Activated CD4-positive, alpha-beta memory T cell treated with anti-CD3 and anti-CD28 coated beads for 36 hours (primary cell): ENCODE measurements at regions not wholly inside any gene's neighbourhood (a gene's known extent, or its start where the extent isn't known, plus 50 kb on each side); places are given as distances from the start of the nearest gene placed in this dataset.

Experiments used
- CTCF ChIA-PET: fragments of 350-600 bp; sonication (Branson Sonifier 250); formaldehyde crosslinking; loops from one replicate; lab custom pipeline; 2021; ENCODE audit warnings: antibody characterized with exemption, inconsistent platforms; lab: Charles Lee
- POLR2A ChIA-PET: fragments of 350-600 bp; sonication (Branson Sonifier 250); formaldehyde crosslinking; loops from one replicate; lab custom pipeline; 2021; ENCODE audit warnings: antibody characterized with exemption; lab: Charles Lee
- DNase-seq: peaks from one replicate; pipeline ENCODE4 v3.0.0-alpha.2; 2020
- H3K27ac Mint-ChIP-seq: one replicate; pipeline ENCODE4 v1.8.0; 2021; ENCODE audit warnings: mixed read lengths
- H3K27me3 Mint-ChIP-seq: one replicate; pipeline ENCODE4 v1.8.0; 2021; ENCODE audit warnings: mixed read lengths
- H3K36me3 Mint-ChIP-seq: one replicate; pipeline ENCODE4 v1.8.0; 2021; ENCODE audit warnings: mixed read lengths
- H3K4me1 Mint-ChIP-seq: one replicate; pipeline ENCODE4 v1.8.0; 2021; ENCODE audit warnings: low read depth, mixed read lengths
- H3K4me3 Mint-ChIP-seq: one replicate; pipeline ENCODE4 v1.8.0; 2021; ENCODE audit warnings: mild to moderate bottlenecking, mixed read lengths
- H3K9me3 Mint-ChIP-seq: one replicate; pipeline ENCODE4 v1.8.0; 2021; ENCODE audit warnings: mixed read lengths
- intact Hi-C: fragments of 100-400 bp; cut with micrococcal nuclease; formaldehyde crosslinking; loops from one replicate; pipeline ENCODE4 v1.15.1; 2023

DNA sequence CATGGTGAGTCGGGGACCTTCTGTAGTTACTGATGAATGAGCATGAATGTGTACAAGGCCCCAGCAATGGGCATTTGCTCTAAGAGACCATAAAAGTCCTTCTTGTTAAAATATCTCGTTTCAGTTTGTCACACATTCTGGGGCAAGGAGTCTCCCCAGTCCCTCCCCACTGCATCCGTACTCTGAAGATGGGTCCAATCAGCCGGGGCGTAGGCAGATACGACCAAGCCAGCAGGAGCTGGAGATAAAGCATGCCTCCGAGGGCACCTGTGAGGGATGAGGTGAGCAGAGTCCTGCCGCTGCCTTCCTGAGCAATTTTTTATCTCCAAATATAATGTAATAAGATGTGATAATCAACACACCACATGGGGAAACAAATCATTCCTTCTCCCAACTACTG lies 528.5 kb downstream of the BCL11B start:
- H3K4me1 Mint-ChIP-seq = no peaks in the 10 kb centered on the region
- peaks cover 4% of the 10 kb centered on the region for H3K27me3 Mint-ChIP-seq
- no peak overlapping the region for H3K27ac Mint-ChIP-seq
- H3K36me3 Mint-ChIP-seq = no peaks in the 10 kb centered on the region
- ChIA-PET CTCF (no interaction called here), POLR2A (no interaction called here)
- no peak for DNase-seq
- intact Hi-C loops = no loop called here
- no peaks in the 10 kb centered on the region for H3K9me3 Mint-ChIP-seq
- no peak overlapping the region for H3K4me3 Mint-ChIP-seq

DNA sequence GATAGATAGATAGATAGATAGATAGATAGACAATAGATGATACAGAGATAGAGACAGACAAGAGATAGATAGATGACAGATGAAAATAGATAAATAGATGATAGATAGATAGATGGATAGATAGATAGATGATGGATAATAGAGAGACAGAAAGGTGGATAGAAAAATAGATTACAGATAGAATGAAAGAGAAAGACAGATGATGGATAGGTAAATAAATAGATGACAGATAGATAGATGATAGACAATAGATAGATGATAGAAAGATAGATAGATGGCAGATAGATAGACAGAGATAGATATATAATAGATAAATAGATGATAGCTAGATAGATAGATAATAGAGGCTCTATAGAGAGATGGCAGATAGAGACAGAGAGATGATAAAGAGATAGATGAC lies 523.0 kb downstream of the BCL11B start:
- H3K4me1 Mint-ChIP-seq = no peaks in the 10 kb centered on the region
- ChIA-PET POLR2A (no interaction called here), CTCF (no interaction called here)
- no peak overlapping the region for H3K27ac Mint-ChIP-seq
- peaks cover 4% of the 10 kb centered on the region for H3K27me3 Mint-ChIP-seq
- H3K36me3 Mint-ChIP-seq = no peaks in the 10 kb centered on the region
- no peak overlapping the region for H3K4me3 Mint-ChIP-seq
- no peak for DNase-seq
- intact Hi-C loops = no loop called here
- H3K9me3 Mint-ChIP-seq = no peaks in the 10 kb centered on the region

DNA sequence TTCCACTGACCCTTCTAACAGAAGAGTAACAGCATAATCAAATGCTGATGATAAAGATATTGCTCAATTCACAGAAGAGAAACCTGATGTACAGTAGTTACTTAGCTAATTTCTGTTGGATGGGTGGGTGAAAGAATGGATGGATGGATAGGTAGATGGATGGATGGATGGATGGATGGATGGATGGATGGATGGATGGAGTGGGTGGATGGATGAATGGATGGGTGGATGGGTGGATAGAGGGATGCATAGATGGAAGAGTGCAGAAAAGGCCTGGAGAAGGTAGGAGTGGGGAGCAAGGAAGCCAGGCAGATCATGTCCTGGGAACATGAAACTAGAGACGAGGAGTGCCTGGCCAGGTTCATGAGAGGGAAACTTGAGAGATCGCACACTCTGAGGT lies 520.9 kb downstream of the BCL11B start:
- CTCF ChIA-PET = no interaction called here
- Mint-ChIP-seq H3K4me1 (peaks cover 4% of the 10 kb centered on the region), H3K27me3 (peaks cover 4% of the 10 kb centered on the region), H3K36me3 (peaks cover 3% of the 10 kb centered on the region), H3K9me3 (peaks cover 12% of the 10 kb centered on the region), H3K27ac (no peak overlapping the region), H3K4me3 (no peak overlapping the region)
- POLR2A ChIA-PET = no interaction called here
- intact Hi-C loops = no loop called here
- DNase-seq = no peak

DNA sequence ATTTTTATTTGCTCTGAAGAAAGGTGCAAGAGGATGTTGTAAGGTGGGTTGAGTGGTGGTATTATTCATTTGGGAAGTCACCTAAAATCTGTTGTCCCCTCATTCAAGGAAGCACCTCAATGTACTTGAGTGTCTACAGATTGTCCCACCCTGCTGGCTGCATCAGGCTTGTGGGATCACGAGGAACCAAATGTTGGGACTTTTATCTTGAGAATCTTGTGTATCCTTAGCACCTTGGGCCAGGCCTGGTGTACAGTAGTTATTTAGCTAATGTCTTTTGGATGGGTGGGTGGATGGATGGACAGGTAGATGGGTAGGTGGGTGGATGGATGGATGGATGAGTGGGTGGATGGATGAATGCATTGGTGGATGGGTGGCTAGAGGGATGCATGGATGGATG lies 519.3 kb downstream of the BCL11B start:
- Mint-ChIP-seq H3K4me3 (no peak overlapping the region), H3K36me3 (peaks cover 3% of the 10 kb centered on the region), H3K27ac (no peak overlapping the region), H3K9me3 (peaks cover 15% of the 10 kb centered on the region), H3K4me1 (peaks cover 4% of the 10 kb centered on the region), H3K27me3 (no peaks in the 10 kb centered on the region)
- ChIA-PET POLR2A (no interaction called here), CTCF (no interaction called here)
- DNase-seq = no peak
- intact Hi-C loops = no loop called here

DNA sequence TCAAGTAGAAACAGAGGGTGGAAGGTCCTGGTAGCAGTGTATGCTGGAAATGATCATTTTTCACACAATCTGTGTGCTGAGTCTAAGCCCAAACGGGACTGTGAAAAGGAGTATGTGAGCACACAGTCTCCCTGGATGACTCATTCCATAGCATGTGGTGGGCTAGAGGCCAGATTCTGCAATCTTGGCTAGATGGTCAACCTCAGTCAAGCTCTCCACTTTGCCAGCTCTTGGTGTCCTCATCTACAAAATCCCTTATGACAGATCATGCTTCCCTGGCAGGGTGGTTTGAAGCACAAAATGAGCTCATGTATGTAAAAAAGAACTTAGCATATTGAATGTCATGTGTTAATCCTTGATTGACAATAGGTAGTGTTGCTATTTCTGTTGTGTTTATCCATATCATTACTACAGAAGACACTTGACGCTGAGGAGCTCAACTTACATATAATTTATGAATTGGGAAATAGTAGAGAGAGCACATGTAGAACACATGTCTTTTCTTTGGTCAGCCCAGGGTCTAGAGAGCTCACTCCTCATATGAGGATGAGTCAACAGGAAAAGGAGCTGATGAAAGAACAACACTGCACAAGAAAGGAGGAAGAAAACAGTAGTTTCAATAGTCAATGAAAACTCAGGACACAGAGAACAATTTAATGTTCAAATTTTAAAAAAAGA lies 517.5 kb downstream of the BCL11B start:
- Mint-ChIP-seq H3K36me3 (peaks cover 3% of the 10 kb centered on the region), H3K27me3 (no peaks in the 10 kb centered on the region), H3K27ac (no peak overlapping the region), H3K4me1 (peaks cover 4% of the 10 kb centered on the region), H3K9me3 (peaks cover 15% of the 10 kb centered on the region), H3K4me3 (no peak overlapping the region)
- ChIA-PET CTCF (no interaction called here), POLR2A (no interaction called here)
- DNase-seq = no peak
- intact Hi-C loops = no loop called here

DNA sequence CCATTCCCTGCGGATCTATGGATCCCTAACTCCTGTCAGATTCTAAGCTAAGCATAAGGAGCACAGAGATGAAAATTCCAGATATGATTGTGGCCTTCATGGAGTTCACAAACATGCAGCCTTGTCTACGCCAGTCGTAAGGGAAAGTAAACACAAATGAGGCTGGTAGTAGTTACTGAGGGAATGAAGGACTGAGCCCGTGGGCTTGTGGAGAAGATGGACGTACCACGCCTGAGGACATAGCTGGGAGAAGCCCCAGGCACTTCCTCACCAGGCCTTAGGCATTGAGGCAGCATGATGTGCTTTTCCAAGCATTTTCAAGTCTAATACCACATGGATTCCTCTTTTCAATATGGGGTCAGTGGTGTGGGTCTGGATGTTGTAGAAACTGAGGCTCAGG lies 515.2 kb downstream of the BCL11B start:
- no peak for DNase-seq
- peaks cover 3% of the 10 kb centered on the region for H3K36me3 Mint-ChIP-seq
- POLR2A ChIA-PET = no interaction called here
- H3K27ac Mint-ChIP-seq = no peak overlapping the region
- no peak overlapping the region for H3K4me3 Mint-ChIP-seq
- CTCF ChIA-PET = interaction anchor here (1.5 kb wide), 1 partner anchor 15 kb away, joined by 3 read pairs; no protein-coding TSS in a partner anchor
- peaks cover 4% of the 10 kb centered on the region for H3K4me1 Mint-ChIP-seq
- intact Hi-C loops = no loop called here
- peaks cover 15% of the 10 kb centered on the region for H3K9me3 Mint-ChIP-seq
- peaks cover 3% of the 10 kb centered on the region for H3K27me3 Mint-ChIP-seq

DNA sequence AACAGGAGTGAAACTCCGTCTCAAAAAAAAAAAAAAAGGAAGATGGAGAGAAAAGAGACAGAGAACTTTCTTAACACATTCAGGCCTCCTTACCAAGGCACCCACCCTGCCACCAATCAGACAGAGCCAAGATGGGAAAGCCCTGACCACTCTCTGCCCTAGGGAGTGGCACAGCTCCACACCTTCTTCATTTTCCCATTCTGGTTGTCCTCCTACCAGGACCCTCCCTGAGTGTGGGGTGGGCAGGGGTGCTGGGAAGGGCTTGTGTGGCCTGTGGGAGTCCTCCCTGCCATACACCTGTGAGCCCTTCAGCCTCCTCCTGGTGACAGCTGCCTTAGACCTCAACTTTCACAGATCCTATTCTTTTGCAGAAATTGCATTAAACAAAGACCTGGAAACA lies 513.6 kb downstream of the BCL11B start:
- Mint-ChIP-seq H3K4me3 (no peak overlapping the region), H3K27me3 (peaks cover 3% of the 10 kb centered on the region)
- POLR2A ChIA-PET = no interaction called here

DNA sequence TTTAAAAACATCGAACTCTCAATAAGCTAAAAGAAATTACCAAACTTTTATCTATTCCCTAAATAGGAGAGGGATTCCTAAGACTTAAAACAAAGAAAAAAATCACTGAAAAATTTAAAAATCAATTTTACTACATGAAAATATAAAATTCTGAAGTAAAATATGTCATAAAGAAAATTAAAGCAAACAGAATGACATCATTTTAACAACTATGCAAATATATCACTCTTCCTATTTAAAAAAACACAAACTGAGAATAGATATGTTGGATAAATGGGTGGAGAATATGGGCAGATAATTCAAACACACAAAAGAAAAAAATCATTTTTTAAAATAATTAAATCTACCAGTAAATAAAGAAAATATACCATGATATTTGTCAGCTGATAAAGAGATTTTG lies 510.0 kb downstream of the BCL11B start:
- intact Hi-C loops = no loop called here
- no peaks in the 10 kb centered on the region for H3K4me1 Mint-ChIP-seq
- CTCF ChIA-PET = no interaction called here

More for the DNA sequence above, 513.6 kb downstream of the BCL11B start:
- CTCF ChIA-PET = no interaction called here
- intact Hi-C loops = no loop called here
- peaks cover 24% of the 10 kb centered on the region for H3K9me3 Mint-ChIP-seq
- H3K36me3 Mint-ChIP-seq = peaks cover 6% of the 10 kb centered on the region
- peaks cover 4% of the 10 kb centered on the region for H3K4me1 Mint-ChIP-seq
- H3K27ac Mint-ChIP-seq = no peak overlapping the region
- DNase-seq = no peak

DNA sequence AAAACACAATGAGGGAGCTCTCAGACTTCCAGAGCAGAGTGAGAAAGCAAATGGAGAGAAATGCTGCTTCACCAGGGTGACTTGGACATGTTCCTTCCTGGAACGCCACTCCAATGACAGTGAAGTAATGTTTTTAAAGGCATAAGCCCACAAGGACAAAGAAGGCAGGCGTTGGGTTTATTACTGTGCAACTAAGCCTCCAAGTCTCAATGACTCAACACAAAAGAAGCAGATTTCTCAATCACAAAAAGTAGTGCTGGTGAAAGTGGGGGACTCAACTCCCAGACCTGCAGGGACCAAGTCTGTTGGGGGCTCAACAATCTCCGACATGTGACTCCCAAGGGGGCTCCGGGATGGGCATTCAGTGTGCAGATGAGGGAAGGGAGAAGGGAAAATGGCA lies 505.2 kb downstream of the BCL11B start:
- peaks cover 5% of the 10 kb centered on the region for H3K36me3 Mint-ChIP-seq
- H3K4me3 Mint-ChIP-seq = no peak overlapping the region
- DNase-seq = no peak
- no peaks in the 10 kb centered on the region for H3K27me3 Mint-ChIP-seq
- ChIA-PET CTCF (no interaction called here), POLR2A (no interaction called here)
- peaks cover 13% of the 10 kb centered on the region for H3K9me3 Mint-ChIP-seq
- intact Hi-C loops = no loop called here
- no peaks in the 10 kb centered on the region for H3K4me1 Mint-ChIP-seq
- no peak overlapping the region for H3K27ac Mint-ChIP-seq

More for the DNA sequence above, 510.0 kb downstream of the BCL11B start:
- peaks cover 13% of the 10 kb centered on the region for H3K9me3 Mint-ChIP-seq
- no peak overlapping the region for H3K27ac Mint-ChIP-seq
- POLR2A ChIA-PET = no interaction called here
- no peak overlapping the region for H3K4me3 Mint-ChIP-seq
- peaks cover 5% of the 10 kb centered on the region for H3K36me3 Mint-ChIP-seq
- no peak for DNase-seq
- H3K27me3 Mint-ChIP-seq = peaks cover 3% of the 10 kb centered on the region

DNA sequence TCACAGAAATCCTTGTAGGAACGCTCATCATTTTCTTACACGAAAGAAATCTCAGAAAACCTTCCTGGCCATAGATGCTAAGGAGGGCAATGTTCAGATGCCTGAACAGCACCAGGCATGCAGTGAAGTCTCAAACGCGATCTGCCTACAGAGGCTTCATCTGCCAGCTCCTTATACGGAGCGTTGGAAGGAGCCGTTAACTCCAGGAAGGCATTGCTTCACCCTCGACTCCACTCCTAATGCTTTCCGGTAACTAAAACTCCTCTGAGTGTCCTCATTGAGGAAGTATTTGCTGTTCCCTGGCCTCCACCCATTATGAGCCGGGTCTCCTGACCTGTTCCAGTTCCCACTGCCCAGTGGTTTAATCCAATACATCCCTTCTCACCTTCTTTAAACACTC lies 502.7 kb downstream of the BCL11B start:
- no peak overlapping the region for H3K27ac Mint-ChIP-seq
- H3K4me3 Mint-ChIP-seq = no peak overlapping the region
- POLR2A ChIA-PET = no interaction called here
- H3K9me3 Mint-ChIP-seq = peaks cover 3% of the 10 kb centered on the region
- no peak for DNase-seq
- no peaks in the 10 kb centered on the region for H3K4me1 Mint-ChIP-seq
- H3K27me3 Mint-ChIP-seq = no peaks in the 10 kb centered on the region
- intact Hi-C loops = no loop called here
- peaks cover 2% of the 10 kb centered on the region for H3K36me3 Mint-ChIP-seq
- CTCF ChIA-PET = no interaction called here

DNA sequence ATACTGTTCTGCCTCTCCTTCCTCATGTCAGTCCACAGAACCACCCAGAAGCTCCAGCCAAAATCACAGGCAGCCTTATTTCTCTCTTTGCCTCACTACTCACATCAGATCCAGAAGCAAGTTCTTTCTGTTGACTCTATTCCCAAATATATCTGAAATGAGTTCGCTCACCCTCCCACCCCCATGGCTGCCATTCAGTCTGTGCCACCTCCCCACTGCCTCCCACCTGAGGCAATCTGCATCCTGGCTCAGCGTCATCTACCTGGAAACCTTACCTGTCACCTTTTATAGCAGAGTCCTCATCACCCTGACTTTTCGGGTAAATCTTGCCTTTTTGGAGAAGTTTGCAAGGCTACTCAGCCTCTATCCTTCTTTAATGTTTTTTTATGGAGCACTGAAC lies 501.8 kb downstream of the BCL11B start:
- Mint-ChIP-seq H3K27me3 (no peaks in the 10 kb centered on the region), H3K27ac (no peak overlapping the region), H3K36me3 (no peaks in the 10 kb centered on the region), H3K4me3 (no peak overlapping the region), H3K4me1 (no peaks in the 10 kb centered on the region), H3K9me3 (no peaks in the 10 kb centered on the region)
- intact Hi-C loops = no loop called here
- CTCF ChIA-PET = no interaction called here
- no peak for DNase-seq
- POLR2A ChIA-PET = no interaction called here

DNA sequence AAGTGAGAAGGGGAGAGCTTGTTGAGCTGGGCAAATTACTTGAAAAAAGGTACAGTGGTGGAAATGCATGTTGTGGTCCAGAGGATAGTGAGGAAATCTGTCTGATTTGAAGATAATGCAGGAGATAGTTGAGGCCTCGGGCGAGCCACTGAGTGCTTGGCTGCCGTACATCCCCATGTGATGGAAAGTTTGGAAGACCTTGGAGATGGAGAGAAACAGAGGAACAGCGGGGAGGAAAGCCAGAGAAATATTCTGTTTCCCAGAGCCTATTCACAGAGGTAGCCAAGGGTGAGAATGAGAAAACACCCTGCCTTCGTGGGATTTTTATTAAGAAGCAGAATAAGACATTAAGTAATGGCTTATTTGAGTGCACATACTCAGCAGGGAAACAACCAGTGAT lies 498.2 kb downstream of the BCL11B start:
- no peaks in the 10 kb centered on the region for H3K9me3 Mint-ChIP-seq
- H3K4me1 Mint-ChIP-seq = no peaks in the 10 kb centered on the region
- no peak overlapping the region for H3K4me3 Mint-ChIP-seq
- DNase-seq = no peak
- ChIA-PET POLR2A (no interaction called here), CTCF (no interaction called here)
- H3K27ac Mint-ChIP-seq = no peak overlapping the region
- intact Hi-C loops = no loop called here
- no peaks in the 10 kb centered on the region for H3K27me3 Mint-ChIP-seq
- no peaks in the 10 kb centered on the region for H3K36me3 Mint-ChIP-seq

DNA sequence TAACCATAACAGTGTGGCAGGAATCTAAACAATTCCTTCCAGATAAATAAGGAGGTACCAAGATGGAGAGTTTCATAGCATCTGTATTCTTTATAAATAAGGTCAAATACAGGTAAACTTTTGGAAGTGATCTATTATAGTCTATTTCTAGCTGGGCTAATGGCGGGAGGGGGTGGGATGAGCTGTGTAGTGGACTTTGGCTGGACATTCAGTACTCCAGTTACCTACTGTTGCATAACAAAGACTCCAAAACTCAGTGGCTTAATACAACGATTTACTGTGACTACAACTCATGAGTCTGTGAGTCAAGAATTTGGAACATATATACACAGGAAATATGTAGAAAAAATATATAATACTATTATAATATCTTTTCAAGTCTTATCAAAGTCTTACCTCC lies 496.1 kb downstream of the BCL11B start:
- CTCF ChIA-PET = interaction anchor here (1.1 kb wide), 1 partner anchor 490 kb away, joined by 4 read pairs; no protein-coding TSS in a partner anchor

More for the DNA sequence above, 496.1 kb downstream of the BCL11B start:
- Mint-ChIP-seq H3K9me3 (no peaks in the 10 kb centered on the region), H3K4me1 (no peaks in the 10 kb centered on the region), H3K27ac (no peak overlapping the region), H3K36me3 (no peaks in the 10 kb centered on the region), H3K4me3 (no peak overlapping the region), H3K27me3 (no peaks in the 10 kb centered on the region)
- intact Hi-C loops = no loop called here
- DNase-seq = no peak
- POLR2A ChIA-PET = no interaction called here
